DMS114 treated with DMSO at 0.1 percent for 48 hours (cell line): ENCODE measurements at regions not wholly inside any gene's neighbourhood (a gene's known extent, or its start where the extent isn't known, plus 50 kb on each side); places are given as distances from the start of the nearest gene placed in this dataset.
A peak's percentile ranks its signal among the peaks of the same experiment; 100 is the strongest.

Experiments
- DNase-seq: peaks from one replicate; lab custom pipeline; 2025; ENCODE audit not compliant: unreplicated experiment; lab: John Stamatoyannopoulos, UW

DNA sequence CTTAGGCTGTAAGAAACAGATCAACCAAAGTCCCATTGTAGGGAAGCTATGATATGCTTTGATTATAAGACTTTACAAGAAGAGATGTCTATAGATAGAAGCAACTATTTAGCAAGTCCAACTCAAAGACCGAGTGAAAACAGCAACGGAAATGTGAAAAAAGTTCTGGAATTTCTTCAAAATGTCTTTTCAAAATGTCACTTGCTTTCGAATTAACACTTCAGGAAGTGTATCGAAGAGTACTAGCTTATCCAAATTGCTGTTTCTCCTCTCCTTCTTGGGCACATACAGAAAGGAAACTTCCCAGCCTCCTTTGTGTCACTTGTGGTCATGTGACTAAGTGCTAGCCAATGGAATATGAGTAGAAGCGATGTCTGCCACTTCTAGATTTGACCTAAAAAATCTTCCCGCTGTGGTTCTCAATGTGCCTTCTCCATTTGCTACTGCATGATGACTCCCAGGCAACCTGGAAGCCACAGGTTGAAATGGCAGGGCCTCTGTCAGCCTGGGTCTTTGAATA, 89.9 kb downstream of the TSEN15 start:
- no peak for DNase-seq

DNA sequence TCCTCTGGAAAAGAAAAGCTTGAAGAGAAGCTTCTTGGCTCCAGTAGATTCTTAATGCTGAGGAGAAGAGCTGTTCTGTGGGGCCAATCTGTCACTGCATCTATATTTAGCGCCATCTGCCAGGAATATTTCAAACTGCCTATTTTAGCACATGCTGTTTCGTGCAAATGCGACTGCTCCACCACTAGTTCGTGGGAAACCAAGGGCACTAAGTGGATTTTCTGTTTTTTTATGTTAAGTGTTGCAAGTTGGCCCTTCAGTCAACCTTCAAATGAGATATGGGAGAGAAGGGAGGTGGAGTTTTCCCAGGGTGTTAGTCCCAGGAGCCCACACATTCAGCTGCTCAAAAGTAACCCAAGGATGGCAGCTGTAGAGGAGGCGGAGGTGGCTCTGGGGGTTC, 91.9 kb downstream of the TSEN15 start:
- peak; percentile 3 for DNase-seq

DNA sequence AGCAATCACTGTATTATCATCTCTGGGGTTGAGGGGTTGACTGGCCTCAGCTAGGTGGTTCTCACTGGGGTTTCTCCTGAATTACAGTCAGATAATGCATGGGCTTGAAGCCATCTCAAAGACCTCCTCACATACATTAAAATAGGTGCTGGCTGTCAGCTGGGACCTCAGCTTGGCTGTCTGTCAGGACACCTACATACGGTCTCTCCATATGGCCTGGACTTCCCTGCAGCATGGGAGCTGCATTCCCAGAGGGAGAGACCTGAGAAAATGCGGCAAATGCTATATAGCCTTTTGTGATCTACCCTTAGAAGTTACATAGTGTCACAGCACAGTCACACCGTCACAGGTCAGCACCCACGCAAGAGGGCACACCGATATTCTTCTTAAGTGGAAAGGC, 93.6 kb downstream of the TSEN15 start:
- no peak for DNase-seq

DNA sequence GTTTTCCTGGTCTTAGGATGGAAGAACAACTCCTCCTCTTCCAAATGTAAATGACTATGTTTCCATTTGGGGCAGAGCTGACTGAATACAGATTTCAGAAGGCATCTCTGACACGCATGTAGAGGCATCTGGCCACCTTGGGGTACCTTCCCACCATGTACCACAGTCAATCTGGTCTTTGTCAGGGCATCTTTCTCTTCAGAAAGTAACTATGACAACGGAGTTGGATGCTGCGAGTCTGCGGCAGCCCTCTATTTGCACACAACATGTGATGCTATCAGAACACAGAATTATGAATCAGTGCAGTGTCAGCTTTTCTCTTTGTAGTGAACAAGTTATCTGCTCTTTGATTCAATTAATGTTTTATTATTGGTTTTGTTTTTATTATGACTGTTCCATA, 94.7 kb downstream of the TSEN15 start:
- DNase-seq, result no peak

DNA sequence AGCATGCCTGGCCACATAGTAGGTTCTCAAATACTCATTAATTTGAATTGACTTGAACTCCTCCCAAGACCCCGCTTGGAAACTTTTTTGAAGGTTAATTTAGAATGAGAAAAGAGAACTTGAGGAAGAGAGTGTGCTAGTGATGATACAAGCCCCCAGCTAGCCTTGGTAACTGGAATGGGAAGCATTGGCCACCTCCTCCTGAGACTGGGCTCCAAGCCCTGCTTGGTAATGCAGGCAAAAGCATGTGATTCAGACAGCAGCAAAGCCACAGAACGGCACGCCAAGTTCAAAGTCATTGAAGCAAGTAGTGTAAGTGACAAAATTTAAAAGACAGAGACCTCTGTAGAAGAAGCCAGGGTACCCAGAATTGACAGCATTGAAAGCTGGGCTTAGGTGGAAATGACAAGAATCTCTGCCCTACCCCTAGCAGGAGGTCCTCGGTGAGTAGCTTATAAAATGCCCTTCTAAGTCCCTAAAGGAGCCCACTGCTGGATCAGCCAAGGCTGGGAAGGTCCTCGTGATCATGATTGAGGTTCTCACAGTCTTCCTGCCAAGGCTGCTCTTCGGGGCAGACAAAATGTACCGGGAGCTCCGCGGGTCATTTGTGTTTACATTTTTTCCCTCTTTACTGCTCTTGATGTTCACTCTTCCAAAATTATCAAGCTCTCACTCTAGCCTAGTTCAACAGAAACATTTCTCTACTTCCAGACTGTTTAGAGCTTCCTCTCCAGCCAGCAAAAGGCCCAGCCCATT, 99.4 kb downstream of the TSEN15 start:
- no peak for DNase-seq

DNA sequence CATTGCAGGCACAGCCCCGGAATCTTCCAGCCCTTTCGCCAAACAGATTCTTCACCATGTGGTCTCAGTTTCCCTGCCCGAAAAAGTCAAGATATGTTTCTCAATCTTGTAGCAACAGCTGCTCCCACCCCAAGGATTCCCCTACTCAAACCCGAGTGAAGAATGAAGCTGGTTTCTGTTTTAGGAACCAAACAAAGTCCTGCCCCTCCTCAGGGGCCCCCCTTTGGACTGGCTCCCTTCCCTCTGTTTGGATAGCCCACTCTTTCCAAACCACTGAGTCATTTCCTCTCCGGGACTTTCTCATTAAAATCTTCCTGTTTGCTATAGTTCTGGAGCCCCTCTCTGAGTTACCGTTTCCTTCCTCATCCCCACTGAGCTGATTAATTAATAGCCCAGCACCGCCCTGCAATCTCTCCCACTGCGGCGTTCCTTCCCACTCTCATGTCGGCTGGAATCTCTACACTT, 100.9 kb downstream of the TSEN15 start:
- DNase-seq, result no peak

DNA sequence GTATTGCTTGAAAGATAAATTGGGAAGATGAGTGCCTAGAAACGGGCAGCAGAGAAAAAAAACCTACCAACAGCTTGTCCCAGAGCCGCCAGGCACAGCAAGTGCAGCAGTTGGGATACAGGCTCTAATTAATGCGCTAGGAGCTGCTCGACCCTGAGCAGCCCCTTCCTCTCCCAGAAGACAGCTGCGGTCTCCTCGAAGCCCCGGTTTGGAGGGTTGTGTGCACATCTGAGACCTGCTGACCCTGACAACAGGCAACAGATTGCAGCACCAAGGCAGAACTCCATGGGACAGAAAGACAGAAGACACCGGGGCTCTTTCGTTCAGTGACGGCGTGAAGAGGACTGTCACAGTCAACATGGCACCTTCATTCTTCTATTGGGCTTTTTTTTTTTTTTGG, 101.4 kb downstream of the TSEN15 start:
- no peak for DNase-seq

DNA sequence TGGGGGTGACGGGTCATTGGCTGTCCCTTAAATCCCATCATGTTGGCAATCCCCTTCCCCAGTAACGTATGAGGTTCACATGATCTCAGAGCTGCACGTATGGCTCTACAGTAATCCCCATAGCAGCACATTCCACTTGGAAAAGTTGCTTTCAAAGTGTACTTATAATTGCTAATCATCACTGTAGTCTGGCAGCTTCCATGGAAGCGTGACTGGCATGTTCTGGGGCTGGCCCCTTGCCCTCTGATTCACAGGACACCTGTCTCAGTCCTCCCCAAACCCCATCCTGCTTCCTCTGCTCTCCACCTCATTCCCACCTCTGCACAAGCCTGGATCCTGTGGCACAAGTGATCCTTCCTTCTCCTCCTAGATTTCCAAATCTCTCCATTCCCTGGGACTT, 102.2 kb downstream of the TSEN15 start:
- DNase-seq, result no peak

DNA sequence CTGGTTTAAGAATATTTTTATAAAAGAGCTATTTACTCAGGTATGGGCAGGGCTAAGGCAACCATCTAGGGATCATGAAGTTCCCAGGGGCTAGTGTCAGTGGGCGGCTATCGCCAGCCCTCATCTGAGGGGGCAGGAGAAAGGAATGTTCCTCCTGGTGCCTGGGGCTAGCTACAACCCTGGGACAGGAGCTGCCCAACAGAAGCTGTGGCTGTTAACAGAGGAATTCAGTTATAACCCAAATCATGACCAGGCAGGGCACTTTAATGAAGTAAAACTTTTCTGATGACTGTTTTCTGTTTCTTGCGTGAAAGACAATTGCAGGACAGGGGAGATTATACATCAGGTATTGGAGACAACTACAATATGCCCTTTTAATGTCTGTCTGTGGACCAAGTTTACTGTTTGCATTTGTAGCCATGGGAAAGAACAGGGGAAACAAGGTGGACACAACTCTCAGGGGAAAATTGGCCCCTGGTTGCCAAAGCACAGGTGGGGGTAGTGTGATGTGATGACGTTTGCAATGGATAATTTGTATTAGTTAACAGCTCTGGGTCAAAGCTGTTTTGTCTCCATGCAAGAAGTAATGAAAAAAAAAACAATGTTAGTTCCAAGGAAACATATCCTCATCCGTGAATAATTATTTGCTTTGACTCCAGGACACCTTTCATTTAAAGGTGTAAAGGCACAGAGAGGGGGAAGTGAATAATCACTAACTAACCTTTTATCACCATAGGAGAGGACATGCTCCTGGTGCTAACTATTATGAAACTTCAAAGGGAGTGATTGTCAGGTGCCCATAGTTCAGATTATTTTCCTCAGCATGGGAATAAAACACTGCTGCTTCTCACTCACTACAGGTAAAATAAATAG, 105.2 kb downstream of the TSEN15 start:
- no peak for DNase-seq

DNA sequence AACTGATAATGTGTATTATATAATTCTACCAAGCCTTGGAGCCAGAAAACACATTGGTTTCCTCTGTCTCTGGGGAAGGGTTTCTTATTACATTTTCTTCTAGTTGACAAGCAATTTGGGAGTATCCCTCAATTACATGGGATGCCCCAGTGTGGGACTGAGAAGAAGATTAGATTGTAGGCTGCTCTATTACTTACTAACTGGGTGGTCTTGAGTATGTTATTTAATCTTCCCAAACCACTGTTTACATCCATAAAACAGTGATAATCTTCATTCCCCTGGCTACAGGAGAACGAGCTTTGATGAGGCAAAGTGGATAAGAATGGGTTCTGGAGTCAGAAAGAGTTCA, 105.8 kb downstream of the TSEN15 start:
- DNase-seq, result no peak

DNA sequence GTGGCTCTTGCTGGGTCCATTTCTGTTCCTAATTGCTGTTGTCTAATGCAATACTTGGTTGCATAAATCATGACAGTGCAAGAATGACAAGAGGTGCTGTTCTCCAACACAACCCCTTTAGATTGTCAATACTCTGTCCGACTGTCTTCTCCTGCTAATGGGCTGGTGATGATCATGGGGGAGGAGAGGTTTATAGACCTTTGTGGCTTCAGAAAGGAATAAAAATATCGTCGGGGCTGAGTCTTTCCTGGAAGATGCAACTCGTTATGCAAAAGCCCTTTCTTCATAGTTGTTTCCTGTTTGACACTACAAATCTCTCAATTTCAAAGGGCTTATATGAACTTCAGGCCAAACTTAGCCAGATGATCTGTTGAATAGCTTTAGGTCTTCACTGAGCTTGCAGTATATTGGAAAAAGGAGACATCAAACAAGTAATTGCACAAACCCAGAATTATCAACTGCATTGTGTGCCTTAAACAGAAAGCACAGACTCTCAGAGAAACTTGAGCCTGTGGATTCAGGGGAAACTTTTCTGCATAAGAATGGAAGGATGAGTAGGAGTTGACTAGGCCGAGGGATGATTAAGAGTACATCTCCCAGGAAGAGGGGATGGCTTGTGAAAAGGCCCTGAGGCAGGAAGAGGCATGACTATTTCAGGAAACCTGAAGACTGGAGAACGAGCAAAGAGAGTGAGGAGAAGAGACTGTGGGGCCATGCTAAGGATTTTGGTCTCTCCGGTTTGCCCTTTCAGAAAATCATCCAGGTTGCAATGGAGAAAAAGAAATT, 107.6 kb downstream of the TSEN15 start:
- DNase-seq, result no peak

DNA sequence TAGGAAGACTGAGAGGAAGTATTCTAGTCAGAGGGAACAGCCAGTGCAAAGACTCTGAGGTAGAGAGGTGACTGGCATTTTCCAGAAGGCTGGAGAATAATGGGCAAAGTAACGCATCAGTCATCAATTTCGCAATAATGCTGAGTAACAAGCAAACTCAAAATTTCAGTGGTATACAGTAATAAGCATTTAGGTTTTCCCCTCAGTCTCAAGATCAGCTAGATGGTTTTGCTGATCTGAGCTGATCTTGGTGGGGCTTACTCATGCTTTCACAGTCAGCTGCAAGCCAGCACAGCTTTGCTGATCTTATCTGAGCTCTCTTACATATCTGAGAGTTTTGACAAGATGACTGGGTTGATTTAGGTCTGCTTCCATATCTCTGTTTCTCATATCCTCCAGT, 108.7 kb downstream of the TSEN15 start:
- DNase-seq, result no peak

DNA sequence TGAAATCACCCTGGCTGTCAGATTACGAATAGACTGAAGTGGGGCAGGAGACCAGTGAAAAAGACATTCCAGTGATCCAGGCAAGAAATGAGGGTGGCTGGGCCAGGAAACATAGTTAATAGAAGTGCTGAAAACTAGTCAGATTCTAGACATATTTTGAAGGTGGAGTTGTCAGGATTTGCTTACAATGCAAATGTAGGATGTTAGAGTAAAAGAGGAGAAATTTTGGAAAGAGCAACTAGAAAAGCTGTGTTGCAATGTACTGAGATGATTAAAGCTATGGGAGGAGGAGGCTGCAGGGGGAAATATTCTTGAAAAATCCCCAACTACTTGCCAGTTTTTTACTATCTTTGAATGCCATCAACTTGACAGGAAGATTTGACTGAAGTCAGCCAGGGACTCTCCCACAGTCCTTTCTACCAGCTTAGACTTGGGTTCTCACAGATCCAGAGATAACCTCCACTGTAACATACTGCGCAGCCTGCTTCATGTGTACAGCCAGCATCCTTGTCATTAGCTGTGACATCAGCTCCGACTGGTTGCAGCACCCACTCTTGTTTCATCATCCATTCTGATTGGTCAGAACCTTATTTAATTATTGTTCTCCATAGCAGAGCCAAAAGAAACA, 109.7 kb downstream of the TSEN15 start:
- DNase-seq, result no peak

DNA sequence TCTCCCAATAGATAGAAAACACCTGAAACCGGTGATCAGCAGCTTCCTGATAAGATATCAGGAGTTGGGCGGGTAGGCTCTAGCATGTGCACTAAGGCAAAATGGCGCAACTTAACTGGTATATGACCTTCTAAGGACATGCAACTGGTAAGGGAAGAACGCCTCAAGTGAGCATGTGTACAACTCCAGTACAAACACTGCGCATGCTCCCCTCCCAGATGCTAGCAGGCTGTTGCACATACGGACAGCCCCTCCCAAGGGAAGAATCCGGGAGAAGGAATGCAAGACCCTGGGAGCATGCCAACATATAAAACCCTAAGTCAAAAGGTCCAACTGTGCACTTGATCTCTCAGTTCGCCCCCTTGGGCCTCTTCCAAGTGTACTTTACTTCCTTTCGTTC, 110.8 kb downstream of the TSEN15 start:
- no peak for DNase-seq

DNA sequence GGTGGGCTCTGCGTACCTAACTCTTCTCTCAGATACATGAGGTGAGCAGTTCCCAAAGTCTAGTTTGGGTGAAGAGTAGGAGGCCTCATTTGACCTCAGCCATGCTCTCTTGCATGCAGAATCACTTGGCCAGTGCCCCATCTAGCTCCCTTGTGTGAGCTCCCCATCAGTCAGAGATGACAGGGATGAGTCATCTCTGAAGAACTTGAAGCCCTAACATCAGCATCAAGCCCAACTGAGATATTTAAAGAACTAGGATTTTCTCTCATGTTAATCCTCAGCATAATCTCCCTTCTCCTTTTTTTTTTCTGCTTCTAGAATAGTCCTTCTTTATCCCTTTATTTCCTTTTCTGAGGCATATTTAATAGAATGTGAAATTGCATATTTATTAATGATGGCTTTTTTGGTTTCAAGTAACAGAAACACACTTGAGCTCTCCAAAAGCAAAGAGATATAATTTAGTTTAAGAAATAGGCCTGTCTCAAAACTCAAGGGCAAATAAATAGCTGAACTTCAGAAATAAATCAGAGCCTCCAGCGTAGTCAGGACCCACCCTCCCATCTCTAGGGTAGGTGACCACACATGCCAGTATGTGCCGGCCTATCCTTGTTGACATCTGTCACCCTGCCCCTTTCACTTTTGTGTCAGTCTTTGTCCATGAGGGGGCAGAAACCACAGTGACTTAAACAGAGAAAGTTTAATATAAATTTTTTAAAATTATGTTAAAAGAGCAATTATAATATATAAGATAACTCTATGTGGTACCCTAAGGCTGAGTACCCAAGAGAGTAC, 112.3 kb downstream of the TSEN15 start:
- DNase-seq, result no peak

DNA sequence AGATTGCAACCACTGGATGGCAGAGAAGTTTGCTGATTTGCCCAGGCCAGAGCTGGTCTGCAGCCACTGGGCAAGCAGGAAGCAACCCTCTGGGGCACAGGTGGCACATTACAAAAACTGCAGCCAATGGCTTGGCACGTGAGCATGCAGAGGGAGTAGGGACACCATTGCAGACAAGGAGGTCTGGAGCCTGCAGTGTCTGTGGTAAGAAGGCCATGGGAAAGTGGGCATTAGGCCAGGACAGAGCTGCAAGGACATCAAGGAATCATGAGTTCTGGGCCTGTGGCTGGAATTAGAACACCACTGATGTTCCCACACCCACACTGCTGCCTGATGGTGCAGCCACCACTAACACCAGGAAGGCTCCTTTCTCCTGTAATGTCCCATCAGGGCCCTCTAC, 113.0 kb downstream of the TSEN15 start:
- DNase-seq, result no peak

DNA sequence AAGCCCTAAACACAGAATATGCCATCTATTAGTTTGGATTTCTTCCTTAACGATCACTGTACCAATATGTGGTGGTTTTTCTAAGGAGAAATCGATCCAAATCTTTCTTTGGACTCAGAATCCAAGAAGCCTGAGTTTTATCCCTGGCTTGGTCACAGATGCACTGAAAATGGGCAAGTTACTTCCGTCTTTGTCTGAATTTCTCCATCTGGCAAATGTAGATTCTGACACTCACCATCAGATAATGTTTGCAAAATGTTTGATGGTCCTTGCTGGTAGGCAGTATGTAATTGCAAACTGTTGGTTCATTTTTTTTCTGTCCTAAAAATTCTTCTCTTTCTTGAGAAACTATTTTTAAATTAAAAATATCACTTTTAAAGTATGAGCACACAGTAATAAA, 115.0 kb downstream of the TSEN15 start:
- no peak for DNase-seq

DNA sequence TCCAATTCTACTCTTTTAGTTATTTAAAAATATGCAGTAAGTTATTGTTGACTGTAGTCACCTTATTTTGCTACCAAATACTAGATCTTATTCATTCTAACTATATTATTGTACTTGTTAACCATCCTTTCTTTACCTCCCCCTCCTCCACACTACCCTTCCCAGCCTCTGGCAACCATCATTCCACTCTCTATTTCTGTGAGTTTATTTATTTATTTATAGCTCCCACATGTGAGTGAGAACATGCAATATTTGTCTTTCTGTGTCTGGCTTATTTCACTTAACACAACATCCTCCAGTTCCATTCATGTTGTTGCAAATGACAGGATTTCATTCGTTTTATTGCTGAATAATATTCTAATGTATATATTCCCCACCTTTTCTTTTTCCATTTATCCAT, 115.8 kb downstream of the TSEN15 start:
- no peak for DNase-seq

DNA sequence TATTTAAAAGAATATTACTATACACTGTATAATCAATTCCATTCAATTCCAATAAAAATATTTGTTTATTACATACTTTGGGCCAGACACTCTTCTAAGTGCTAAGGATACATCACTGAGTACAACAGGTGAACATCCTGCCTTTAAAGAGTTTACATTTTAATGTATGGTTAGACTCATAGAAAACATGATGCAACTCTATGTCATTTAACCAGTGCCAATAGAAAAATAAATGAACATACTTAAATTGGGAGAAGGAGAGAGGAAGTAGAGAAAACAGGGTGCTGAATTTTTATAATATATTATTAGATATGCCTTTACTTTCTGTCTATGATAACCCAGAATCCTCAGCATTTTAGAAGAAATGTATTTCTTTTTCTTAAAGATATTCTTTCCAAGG, 119.2 kb downstream of the TSEN15 start:
- no peak for DNase-seq

DNA sequence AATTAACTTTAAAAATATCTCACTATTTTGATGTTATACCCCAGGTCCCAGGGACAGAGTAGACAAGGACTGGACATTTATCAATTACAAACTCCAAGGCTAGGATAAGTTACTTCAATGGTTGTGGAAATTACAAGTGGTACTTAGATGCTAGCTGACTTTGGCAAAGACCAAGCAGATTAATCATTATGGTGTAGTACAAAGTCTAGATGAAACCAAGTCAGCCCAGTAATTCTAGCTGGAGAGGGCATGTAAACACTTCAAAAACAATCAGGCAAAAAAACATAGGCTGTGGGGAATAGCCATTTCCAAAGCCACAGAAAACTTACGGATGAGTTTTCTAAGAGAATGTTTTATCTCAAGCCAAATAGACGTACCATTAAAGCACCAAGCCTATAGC, 124.5 kb downstream of the TSEN15 start:
- DNase-seq, result no peak
